Astrocyte of the spinal cord (primary cell): ENCODE measurements at regions not wholly inside any gene's neighbourhood (a gene's known extent, or its start where the extent isn't known, plus 50 kb on each side); places are given as distances from the start of the nearest gene placed in this dataset.

Experiments used
- DNase-seq: peaks from one replicate; pipeline ENCODE4 v3.0.0; 2011; ENCODE audit warnings: low read depth, low spot score
- H3K4me3 ChIP-seq: 2 replicates; pipeline ENCODE4 v1.5.1; 2011; ENCODE audit warnings: low read depth, mild to moderate bottlenecking, low read length, moderate library complexity
- CTCF ChIP-seq: IDR thresholded peaks from 2 replicates; pipeline ENCODE4 v1.5.1; 2012; ENCODE audit warnings: low read depth, mild to moderate bottlenecking, low read length, inconsistent platforms
- in situ Hi-C: cut with HindIII; loops from 2 replicates; pipeline ENCODE4 v1.10.0; 2017; ENCODE audit warnings: low sequenced_read_pairs

DNA sequence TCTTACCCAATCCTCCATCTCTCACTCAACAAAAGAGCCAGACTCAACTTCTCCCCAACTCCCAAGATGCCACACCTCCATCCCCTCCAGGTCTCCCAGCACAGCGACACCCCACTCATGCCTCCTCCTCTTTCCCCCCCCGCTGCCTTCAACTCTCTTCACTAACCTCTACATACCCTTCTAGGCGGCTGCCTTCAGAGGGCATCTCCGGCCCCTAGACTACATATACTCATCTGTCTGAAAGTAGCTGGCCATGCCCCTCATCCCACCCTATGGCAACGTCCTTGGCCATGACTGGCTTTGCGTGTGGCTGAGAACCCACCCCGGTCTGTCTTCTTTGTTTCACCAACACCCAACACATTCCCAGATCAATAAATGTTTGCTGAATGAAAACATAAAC is 81.7 kb upstream of the TMEM45B start:
- DNase-seq, result no peak
- in situ Hi-C loops, result no loop called here
- H3K4me3 ChIP-seq, result no peak overlapping the region
- no peak for TF ChIP-seq CTCF

- H3K4me3 ChIP-seq, result no peak overlapping the region
- no peak for TF ChIP-seq CTCF
- in situ Hi-C loops, result no loop called here
- no peak for DNase-seq
Observed at GRCh38 chr11:129734654-129735053, 81.0 kb upstream of the TMEM45B start.

DNA sequence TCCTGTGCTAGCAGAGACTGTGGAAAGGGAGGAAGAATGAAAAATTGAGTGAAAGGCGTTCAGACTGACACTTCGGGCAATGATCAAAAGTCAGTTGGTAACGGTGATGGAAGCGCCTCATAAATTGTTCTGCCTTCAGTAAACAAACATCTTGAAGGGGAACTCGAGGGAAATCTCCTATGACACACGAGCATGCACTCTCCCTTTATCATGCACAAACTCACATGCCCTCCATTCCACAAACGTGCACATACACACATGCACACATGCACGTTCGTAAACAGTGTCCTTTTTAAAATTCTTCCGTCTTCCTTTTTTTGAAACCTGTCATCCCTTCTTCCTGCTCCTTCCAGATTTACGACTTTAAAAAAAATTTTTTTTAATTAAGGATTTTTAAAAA is 77.8 kb upstream of the TMEM45B start:
- no peak for TF ChIP-seq CTCF
- in situ Hi-C loops, result no loop called here
- no peak for DNase-seq
- no peak overlapping the region for H3K4me3 ChIP-seq

- in situ Hi-C loops, result no loop called here
- no peak for DNase-seq
- no peak for TF ChIP-seq CTCF
- H3K4me3 ChIP-seq, result no peak overlapping the region
Observed at GRCh38 chr11:129738242-129738641, 77.4 kb upstream of the TMEM45B start.

DNA sequence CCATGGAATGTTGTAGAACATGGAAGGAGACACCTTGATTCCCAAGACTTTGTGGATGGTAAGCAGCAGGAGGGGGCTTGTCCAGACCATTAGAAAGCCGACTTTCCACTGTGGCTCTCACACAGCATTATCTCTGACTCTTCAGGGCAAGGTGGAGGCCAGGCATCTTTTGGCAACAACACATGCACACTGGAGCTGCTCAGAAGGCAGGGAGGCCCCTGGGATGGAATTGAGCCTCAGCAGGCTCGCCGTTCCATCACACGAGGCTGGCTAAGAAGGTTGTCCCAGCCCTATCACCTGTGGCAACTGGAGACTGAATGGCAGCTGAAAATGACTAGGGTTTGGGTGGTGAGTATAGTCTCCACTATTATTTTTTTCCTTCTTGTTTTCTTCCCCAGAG is 76.3 kb upstream of the TMEM45B start:
- H3K4me3 ChIP-seq, result no peak overlapping the region
- DNase-seq, result no peak
- no peak for TF ChIP-seq CTCF
- in situ Hi-C loops, result no loop called here

GRCh38 chr11:129740125-129740719 is 75.4 kb upstream of the TMEM45B start:
- TF ChIP-seq CTCF, result no peak
- no peak overlapping the region for H3K4me3 ChIP-seq
- no peak for DNase-seq
- in situ Hi-C loops, result no loop called here
